ENCODE measurements at regions not wholly inside any gene's neighbourhood (a gene's known extent, or its start where the extent isn't known, plus 50 kb on each side); places are given as distances from the start of the nearest gene placed in this dataset.

GRCh38 chr6:67676892-67677291, 958.2 kb upstream of the ADGRB3 start:
- FAIRE-seq (no peak), DNase-seq (ENCODE audit: insufficient read length, low spot score) (no peak)
- TF ChIP-seq SPI1 (IDR thresholded peaks at IDR 0.05; ENCODE audit: low read depth, low read length) (no peak), POLR2AphosphoS5 (IDR thresholded peaks at IDR 0.05; ENCODE audit: low read depth, low read length) (no peak), POU2F2 (IDR thresholded peaks at IDR 0.05; ENCODE audit: low read depth, low read length) (no peak), POLR2A (IDR thresholded peaks at IDR 0.05; ENCODE audit: low read depth, low read length) (no peak), TAF1 (IDR thresholded peaks at IDR 0.05; ENCODE audit: low read depth, low read length) (no peak), PAX5 (IDR thresholded peaks at IDR 0.05; ENCODE audit: insufficient read depth, low read length, severe bottlenecking) (no peak)

GRCh38 chr6:67667637-67668422, 967.3 kb upstream of the ADGRB3 start:
- TF ChIP-seq POU2F2 (IDR thresholded peaks at IDR 0.05; ENCODE audit: low read depth, low read length) (no peak), POLR2A (IDR thresholded peaks at IDR 0.05; ENCODE audit: low read depth, low read length) (no peak), SPI1 (IDR thresholded peaks at IDR 0.05; ENCODE audit: low read depth, low read length) (no peak), PAX5 (IDR thresholded peaks at IDR 0.05; ENCODE audit: insufficient read depth, low read length, severe bottlenecking) (no peak)
- FAIRE-seq (no peak), DNase-seq (ENCODE audit: insufficient read length, low spot score) (no peak)

GRCh38 chr6:67666177-67666964, 968.7 kb upstream of the ADGRB3 start:
- DNase-seq (ENCODE audit: insufficient read length, low spot score) (no peak), FAIRE-seq (no peak)
- no peak for TF ChIP-seq PAX5 (IDR thresholded peaks at IDR 0.05; ENCODE audit: insufficient read depth, low read length, severe bottlenecking)
- TF ChIP-seq POU2F2 (IDR thresholded peaks at IDR 0.05; ENCODE audit: low read depth, low read length), result no peak
- no peak for TF ChIP-seq SPI1 (IDR thresholded peaks at IDR 0.05; ENCODE audit: low read depth, low read length)
- no peak for TF ChIP-seq POLR2AphosphoS5 (IDR thresholded peaks at IDR 0.05; ENCODE audit: low read depth, low read length)
- no peak for TF ChIP-seq TAF1 (IDR thresholded peaks at IDR 0.05; ENCODE audit: low read depth, low read length)
- TF ChIP-seq POLR2A (IDR thresholded peaks at IDR 0.05; ENCODE audit: low read depth, low read length), result no peak

GRCh38 chr6:67664942-67665341, 970.1 kb upstream of the ADGRB3 start:
- no peak for FAIRE-seq
- no peak for TF ChIP-seq POLR2A (IDR thresholded peaks at IDR 0.05; ENCODE audit: low read depth, low read length)
- TF ChIP-seq SPI1 (IDR thresholded peaks at IDR 0.05; ENCODE audit: low read depth, low read length), result no peak
- TF ChIP-seq POU2F2 (IDR thresholded peaks at IDR 0.05; ENCODE audit: low read depth, low read length), result no peak
- no peak for TF ChIP-seq TAF1 (IDR thresholded peaks at IDR 0.05; ENCODE audit: low read depth, low read length)
- no peak for TF ChIP-seq PAX5 (IDR thresholded peaks at IDR 0.05; ENCODE audit: insufficient read depth, low read length, severe bottlenecking)

GRCh38 chr6:67663105-67663895, 971.8 kb upstream of the ADGRB3 start:
- TF ChIP-seq PAX5 (IDR thresholded peaks at IDR 0.05; ENCODE audit: insufficient read depth, low read length, severe bottlenecking) (no peak), POU2F2 (IDR thresholded peaks at IDR 0.05; ENCODE audit: low read depth, low read length) (no peak), POLR2A (IDR thresholded peaks at IDR 0.05; ENCODE audit: low read depth, low read length) (no peak), TAF1 (IDR thresholded peaks at IDR 0.05; ENCODE audit: low read depth, low read length) (no peak), SPI1 (IDR thresholded peaks at IDR 0.05; ENCODE audit: low read depth, low read length) (no peak), POLR2AphosphoS5 (IDR thresholded peaks at IDR 0.05; ENCODE audit: low read depth, low read length) (no peak)
- FAIRE-seq, result no peak
- DNase-seq (ENCODE audit: insufficient read length, low spot score), result no peak

More at GRCh38 chr6:67664942-67665341, 970.1 kb upstream of the ADGRB3 start:
- DNase-seq (ENCODE audit: insufficient read length, low spot score), result no peak

GRCh38 chr6:67653561-67653960, 981.5 kb upstream of the ADGRB3 start:
- FAIRE-seq (no peak), DNase-seq (ENCODE audit: insufficient read length, low spot score) (no peak)
- TF ChIP-seq POLR2A (IDR thresholded peaks at IDR 0.05; ENCODE audit: low read depth, low read length), result no peak
- TF ChIP-seq POLR2AphosphoS5 (IDR thresholded peaks at IDR 0.05; ENCODE audit: low read depth, low read length), result no peak
- TF ChIP-seq TAF1 (IDR thresholded peaks at IDR 0.05; ENCODE audit: low read depth, low read length), result no peak
- TF ChIP-seq PAX5 (IDR thresholded peaks at IDR 0.05; ENCODE audit: insufficient read depth, low read length, severe bottlenecking), result no peak
- no peak for TF ChIP-seq SPI1 (IDR thresholded peaks at IDR 0.05; ENCODE audit: low read depth, low read length)
- no peak for TF ChIP-seq POU2F2 (IDR thresholded peaks at IDR 0.05; ENCODE audit: low read depth, low read length)

- DNase-seq (ENCODE audit: insufficient read length, low spot score) (no peak), FAIRE-seq (no peak)
- no peak for TF ChIP-seq POLR2A (IDR thresholded peaks at IDR 0.05; ENCODE audit: low read depth, low read length)
- TF ChIP-seq POU2F2 (IDR thresholded peaks at IDR 0.05; ENCODE audit: low read depth, low read length), result no peak
- TF ChIP-seq SPI1 (IDR thresholded peaks at IDR 0.05; ENCODE audit: low read depth, low read length), result no peak
- no peak for TF ChIP-seq PAX5 (IDR thresholded peaks at IDR 0.05; ENCODE audit: insufficient read depth, low read length, severe bottlenecking)
- no peak for TF ChIP-seq POLR2AphosphoS5 (IDR thresholded peaks at IDR 0.05; ENCODE audit: low read depth, low read length)
- TF ChIP-seq TAF1 (IDR thresholded peaks at IDR 0.05; ENCODE audit: low read depth, low read length), result no peak
Measured at GRCh38 chr6:67646550-67646949, 988.5 kb upstream of the ADGRB3 start.

GRCh38 chr6:67643281-67643680, 991.8 kb upstream of the ADGRB3 start:
- DNase-seq (ENCODE audit: insufficient read length, low spot score) (no peak), FAIRE-seq (no peak)

GRCh38 chr6:67642582-67642981, 992.5 kb upstream of the ADGRB3 start:
- DNase-seq (ENCODE audit: insufficient read length, low spot score), result no peak
- TF ChIP-seq SPI1 (IDR thresholded peaks at IDR 0.05; ENCODE audit: low read depth, low read length), result peak; percentile 68
- no peak for TF ChIP-seq POU2F2 (IDR thresholded peaks at IDR 0.05; ENCODE audit: low read depth, low read length)
- no peak for TF ChIP-seq PAX5 (IDR thresholded peaks at IDR 0.05; ENCODE audit: insufficient read depth, low read length, severe bottlenecking)
- TF ChIP-seq POLR2A (IDR thresholded peaks at IDR 0.05; ENCODE audit: low read depth, low read length), result no peak
- TF ChIP-seq TAF1 (IDR thresholded peaks at IDR 0.05; ENCODE audit: low read depth, low read length), result no peak
- no peak for TF ChIP-seq POLR2AphosphoS5 (IDR thresholded peaks at IDR 0.05; ENCODE audit: low read depth, low read length)
- FAIRE-seq, result no peak

More at GRCh38 chr6:67643281-67643680, 991.8 kb upstream of the ADGRB3 start:
- TF ChIP-seq TAF1 (IDR thresholded peaks at IDR 0.05; ENCODE audit: low read depth, low read length) (no peak), POLR2A (IDR thresholded peaks at IDR 0.05; ENCODE audit: low read depth, low read length) (no peak), SPI1 (IDR thresholded peaks at IDR 0.05; ENCODE audit: low read depth, low read length) (no peak), POU2F2 (IDR thresholded peaks at IDR 0.05; ENCODE audit: low read depth, low read length) (no peak)

All from GM12891 (cell line).